Transverse colon (tissue), 4 donors: ENCODE measurements at regions not wholly inside any gene's neighbourhood (a gene's known extent, or its start where the extent isn't known, plus 50 kb on each side); places are given as distances from the start of the nearest gene placed in this dataset.
A peak's percentile ranks its signal among the peaks of the same experiment; 100 is the strongest.

Experiments
- DNase-seq: peaks from one replicate; pipeline ENCODE4 v3.0.0-alpha.2; 2019
- H3K27ac ChIP-seq, 4 donors: fragments of 200-600 bp; sonication (generic); 2 replicates each; pipeline ENCODE4 v1.5.1; 2016 to 2018; ENCODE audit warnings: inconsistent platforms in 4 of 4
- H3K27me3 ChIP-seq: fragments of 200-600 bp; sonication (generic); 2 replicates; pipeline ENCODE4 v1.5.1; 2017; ENCODE audit warnings: inconsistent platforms
- H3K36me3 ChIP-seq, 4 donors: fragments of 200-600 bp; sonication (generic); 2 replicates each; pipeline ENCODE4 v1.5.1; 2017 to 2019; ENCODE audit warnings: inconsistent platforms in 4 of 4
- H3K4me1 ChIP-seq, 4 donors: fragments of 200-600 bp; sonication (generic); 2 replicates each; pipeline ENCODE4 v1.5.1; 2017 to 2020; ENCODE audit warnings: inconsistent platforms in 4 of 4
- H3K4me3 ChIP-seq, 4 donors: fragments of 200-600 bp; sonication (generic); 1 replicate in 1 of 4; 2 replicates in 3 of 4; pipeline versions ENCODE4 v1.5.1 to v1.6.1; 2017 to 2019; ENCODE audit warnings: inconsistent platforms in 4 of 4
- H3K9me3 ChIP-seq, 2 donors: fragments of 200-600 bp; sonication (generic); 2 replicates each; pipeline ENCODE4 v1.5.1; 2017 to 2019; ENCODE audit warnings: inconsistent platforms in 2 of 2
- CTCF ChIP-seq, 5 experiments: fragments of 200-600 bp in 3 of 5; fragments of 450-650 bp in 2 of 5; sonication (generic) in 3 of 5; IDR thresholded peaks; 1 replicate in 2 of 5; 2 replicates in 3 of 5; pipeline ENCODE4 v1.5.1; 2016 to 2017; ENCODE audit warnings: antibody characterized with exemption in 5 of 5, inconsistent platforms in 3 of 5, mild to moderate bottlenecking in 2 of 5, moderate library complexity in 1 of 5
- EP300 ChIP-seq: sonication (generic); formaldehyde crosslinking; IDR thresholded peaks from one replicate; pipeline ENCODE4 v1.6.1; 2017; ENCODE audit warnings: antibody characterized with exemption, low read depth
- POLR2A ChIP-seq: fragments of 450-650 bp; IDR thresholded peaks from one replicate; pipeline ENCODE4 v1.6.1; 2016; ENCODE audit warnings: antibody characterized with exemption, mild to moderate bottlenecking, moderate library complexity
- POLR2AphosphoS5 ChIP-seq, 3 donors: sonication (generic); formaldehyde crosslinking; IDR thresholded peaks; one replicate each; pipeline ENCODE4 v1.6.1; 2016; ENCODE audit warnings: antibody characterized with exemption in 3 of 3
- WGBS, 2 donors: methylation state at CpG; one replicate each; pipeline ENCODE4 v1.1.5; 2018; ENCODE audit warnings: low coverage in 1 of 2; 5-methylcytosine and 5-hydroxymethylcytosine counted together
- in situ Hi-C, 4 donors: fragments of 200-750 bp; cut with MboI; loops; one replicate each; pipeline versions ENCODE4 v1.15.0 to v1.15.1; 2017; ENCODE audit warnings: low sequenced_read_pairs in 3 of 4, low pct_ligation_motif_present in 1 of 4, low pct_unique_long_range_greater_than_20kb in 1 of 4
- intact Hi-C: fragments of 100-400 bp; cut with DNase I; formaldehyde crosslinking; loops from one replicate; pipeline ENCODE4 v1.15.1; 2023; ENCODE audit warnings: low total_unique reads

- 4 to 5% methylated on average over 24 to 50 of the region's 58 CpGs for WGBS, 2 donors
- TF ChIP-seq EP300 (no peak), CTCF (IDR thresholded peaks at IDR 0.05) (no peak), POLR2AphosphoS5 (IDR thresholded peaks at IDR 0.05) (no peak)
- Histone ChIP-seq H3K4me3 (peak overlapping the region in 1 of 4 donors; percentile 37), H3K4me1 (peaks cover 0 to 53% (median 42%) of the 10 kb centered on the region in 4 donors), H3K36me3 (no peaks in the 10 kb centered on the region), H3K27me3 (peaks cover 100% of the 10 kb centered on the region), H3K9me3 (peaks cover 0 to 5% of the 10 kb centered on the region in 2 donors), H3K27ac (no peak overlapping the region)
- intact Hi-C loops (no loop called here), in situ Hi-C loops (no loop called here)
- DNase-seq: no peak
These were observed 245.9 kb upstream of the TOPAZ1 start for GRCh38 chr3:43995547-43996378.

- no peak for DNase-seq
- 0 to 1% methylated on average over 4 to 70 of the region's 71 CpGs for WGBS, 2 donors
- Histone ChIP-seq H3K4me3 (peak overlapping the region in 1 of 4 donors; percentile 37), H3K36me3 (no peaks in the 10 kb centered on the region), H3K27me3 (peaks cover 99% of the 10 kb centered on the region), H3K27ac (no peak overlapping the region), H3K9me3 (peaks cover 0 to 5% of the 10 kb centered on the region in 2 donors), H3K4me1 (peaks cover 0 to 53% (median 42%) of the 10 kb centered on the region in 4 donors)
- intact Hi-C loops (no loop called here), in situ Hi-C loops (no loop called here)
- TF ChIP-seq CTCF (IDR thresholded peaks at IDR 0.05): no peak
- no peak for TF ChIP-seq EP300
- TF ChIP-seq POLR2A: no peak
- no peak for TF ChIP-seq POLR2AphosphoS5 (IDR thresholded peaks at IDR 0.05)
These were observed 245.0 kb upstream of the TOPAZ1 start for GRCh38 chr3:43996379-43997301.

- TF ChIP-seq POLR2A (no peak), EP300 (no peak), POLR2AphosphoS5 (IDR thresholded peaks at IDR 0.05) (no peak), CTCF (IDR thresholded peaks at IDR 0.05) (no peak)
- WGBS, 2 donors: 4 to 6% methylated on average over 6 to 12 of the region's 12 CpGs
- H3K4me3 ChIP-seq: peak overlapping the region in 1 of 4 donors; percentile 37
- no peaks in the 10 kb centered on the region for H3K36me3 ChIP-seq
- H3K4me1 ChIP-seq: peaks cover 0 to 53% (median 42%) of the 10 kb centered on the region in 4 donors
- H3K27me3 ChIP-seq: peaks cover 99% of the 10 kb centered on the region
- no peak for DNase-seq
- in situ Hi-C loops (no loop called here), intact Hi-C loops (no loop called here)
- no peak overlapping the region for H3K27ac ChIP-seq
- H3K9me3 ChIP-seq: peaks cover 0 to 5% of the 10 kb centered on the region in 2 donors
These were observed 244.4 kb upstream of the TOPAZ1 start for GRCh38 chr3:43997316-43997715.

GRCh38 chr3:43997788-43998369, 243.8 kb upstream of the TOPAZ1 start:
- peaks cover 99% of the 10 kb centered on the region for H3K27me3 ChIP-seq
- H3K9me3 ChIP-seq: peaks cover 0 to 3% of the 10 kb centered on the region in 2 donors
- in situ Hi-C loops (no loop called here), intact Hi-C loops (no loop called here)
- DNase-seq: no peak
- no peaks in the 10 kb centered on the region for H3K36me3 ChIP-seq
- peaks cover 0 to 53% (median 42%) of the 10 kb centered on the region in 4 donors for H3K4me1 ChIP-seq
- TF ChIP-seq POLR2A: no peak
- TF ChIP-seq CTCF (IDR thresholded peaks at IDR 0.05): no peak
- no peak for TF ChIP-seq EP300
- TF ChIP-seq POLR2AphosphoS5 (IDR thresholded peaks at IDR 0.05): no peak
- H3K27ac ChIP-seq: no peak overlapping the region
- 0 to 10% methylated on average over 5 to 30 of the region's 33 CpGs for WGBS, 2 donors
- peak overlapping the region in 2 of 4 donors; percentile 32 to 54 for H3K4me3 ChIP-seq
